GM23338 (cell line): ENCODE measurements at regions not wholly inside any gene's neighbourhood (a gene's known extent, or its start where the extent isn't known, plus 50 kb on each side); places are given as distances from the start of the nearest gene placed in this dataset.

Experiments
- ATAC-seq: fragments of 200-7000 bp; cut with Tn5 transposase; 3 replicates; pipeline ENCODE4 v1.9.1; 2020
- DNase-seq: peaks from one replicate; pipeline ENCODE4 v3.0.0-alpha.2; 2015; ENCODE audit warnings: low spot score
- H2AFZ ChIP-seq: fragments of 200-600 bp; sonication (generic); 2 replicates; pipeline ENCODE4 v1.8.0; 2016; ENCODE audit warnings: antibody characterized with exemption, mild to moderate bottlenecking, moderate library complexity
- H3F3A ChIP-seq: fragments of 200-600 bp; sonication (generic); replicated peaks from 2 replicates; pipeline ENCODE4 v1.8.0; 2017; ENCODE audit warnings: antibody characterized with exemption, mixed run types, low read depth
- H3K27ac ChIP-seq: fragments of 200-600 bp; sonication (generic); 2 replicates; pipeline ENCODE4 v1.6.1; 2016; ENCODE audit warnings: low read depth
- H3K27me3 ChIP-seq: fragments of 200-600 bp; sonication (generic); 2 replicates; pipeline ENCODE4 v1.8.0; 2016; ENCODE audit warnings: mild to moderate bottlenecking, mixed run types, moderate library complexity; ENCODE audit not compliant: insufficient read depth
- H3K36me3 ChIP-seq: fragments of 200-600 bp; sonication (generic); 2 replicates; pipeline ENCODE4 v1.8.0; 2016; ENCODE audit warnings: mild to moderate bottlenecking; ENCODE audit not compliant: insufficient read depth
- H3K4me1 ChIP-seq: fragments of 200-600 bp; sonication (generic); 2 replicates; pipeline ENCODE4 v1.8.0; 2016; ENCODE audit warnings: mild to moderate bottlenecking, moderate library complexity; ENCODE audit not compliant: insufficient read depth
- H3K4me2 ChIP-seq: fragments of 200-600 bp; sonication (generic); 2 replicates; pipeline ENCODE4 v1.7.1; 2017; ENCODE audit warnings: mixed run types
- H3K4me3 ChIP-seq: fragments of 200-600 bp; sonication (generic); 2 replicates; pipeline ENCODE4 v1.6.1; 2016; ENCODE audit warnings: mixed run types
- H3K79me2 ChIP-seq: fragments of 200-600 bp; sonication (generic); replicated peaks from 2 replicates; pipeline ENCODE4 v1.8.0; 2017; ENCODE audit warnings: mild to moderate bottlenecking; ENCODE audit not compliant: insufficient read depth
- H3K9me2 ChIP-seq: fragments of 200-600 bp; sonication (generic); 2 replicates; pipeline ENCODE4 v1.8.0; 2017; ENCODE audit not compliant: insufficient read depth
- H4K20me1 ChIP-seq: fragments of 200-600 bp; sonication (generic); replicated peaks from 2 replicates; pipeline ENCODE4 v1.8.0; 2017; ENCODE audit warnings: mild to moderate bottlenecking; ENCODE audit not compliant: insufficient read depth
- H3K27ac Mint-ChIP-seq: 2 replicates; pipeline ENCODE4 v1.8.0; 2020; ENCODE audit warnings: inconsistent platforms, mild to moderate bottlenecking, moderate library complexity, mixed read lengths
- H3K27me3 Mint-ChIP-seq: 3 replicates; pipeline ENCODE4 v1.8.0; 2022; ENCODE audit warnings: low read depth, mild to moderate bottlenecking, moderate library complexity, mixed read lengths, inconsistent platforms; ENCODE audit not compliant: insufficient read depth, poor library complexity
- H3K36me3 Mint-ChIP-seq: 3 replicates; pipeline ENCODE4 v1.8.0; 2021; ENCODE audit warnings: low read depth, mild to moderate bottlenecking, inconsistent platforms, moderate library complexity, mixed read lengths
- H3K4me1 Mint-ChIP-seq: 3 replicates; pipeline ENCODE4 v1.8.0; 2020; ENCODE audit warnings: mild to moderate bottlenecking, inconsistent platforms, mixed read lengths
- H3K4me3 Mint-ChIP-seq: 3 replicates; pipeline ENCODE4 v1.8.0; 2021; ENCODE audit warnings: moderate library complexity, mild to moderate bottlenecking, inconsistent platforms, mixed read lengths
- H3K9me3 Mint-ChIP-seq: 3 replicates; pipeline ENCODE4 v1.8.0; 2020; ENCODE audit warnings: moderate library complexity, mild to moderate bottlenecking, inconsistent platforms, mixed read lengths
- CREB1 ChIP-seq: fragments of 250-450 bp; sonication (Bioruptor Pico); IDR thresholded peaks from 2 replicates; pipeline ENCODE4 v1.5.0; 2020; ENCODE audit warnings: low read depth, mild to moderate bottlenecking, moderate library complexity
- ETS1 ChIP-seq: IDR thresholded peaks from 2 replicates; pipeline ENCODE4 v1.6.1; 2016; ENCODE audit warnings: antibody characterized with exemption
- EZH2 ChIP-seq: fragments of 200-600 bp; sonication (generic); IDR thresholded peaks from one replicate; pipeline ENCODE4 v1.8.0; 2017; ENCODE audit warnings: antibody characterized with exemption, mild to moderate bottlenecking, low read depth; ENCODE audit not compliant: unreplicated experiment
- JUNB ChIP-seq: IDR thresholded peaks from one replicate; pipeline ENCODE4 v1.6.1; 2016; ENCODE audit warnings: antibody characterized with exemption; ENCODE audit not compliant: unreplicated experiment
- NANOG ChIP-seq: IDR thresholded peaks from 2 replicates; pipeline ENCODE4 v1.6.1; 2016; ENCODE audit warnings: antibody characterized with exemption, borderline replicate concordance
- POLR2AphosphoS5 ChIP-seq: IDR thresholded peaks from 2 replicates; pipeline ENCODE4 v1.6.1; 2016; ENCODE audit warnings: antibody characterized with exemption, low read depth
- REST ChIP-seq: IDR thresholded peaks from one replicate; pipeline ENCODE4 v1.6.1; 2018; ENCODE audit warnings: antibody characterized with exemption; ENCODE audit not compliant: unreplicated experiment
- STAT1 ChIP-seq: IDR thresholded peaks from one replicate; pipeline ENCODE4 v1.6.1; 2016; ENCODE audit warnings: antibody characterized with exemption; ENCODE audit not compliant: unreplicated experiment
- ZNF114 ChIP-seq: fragments of 250-450 bp; sonication (Bioruptor Pico); IDR thresholded peaks from 2 replicates; pipeline ENCODE4 v1.5.0; 2020; ENCODE audit warnings: mild to moderate bottlenecking, moderate library complexity
- ZNF331 ChIP-seq: fragments of 250-450 bp; sonication (Bioruptor Pico); IDR thresholded peaks from 2 replicates; pipeline ENCODE4 v1.5.0; 2020; ENCODE audit warnings: low read depth, mild to moderate bottlenecking, moderate library complexity
- ZNF462 ChIP-seq: fragments of 250-450 bp; sonication (Bioruptor Pico); IDR thresholded peaks from 2 replicates; pipeline ENCODE4 v1.5.0; 2020; ENCODE audit warnings: mild to moderate bottlenecking, moderate library complexity

- H3F3A ChIP-seq: no peaks in the 10 kb centered on the region
- Mint-ChIP-seq H3K27me3 (peaks cover 6% of the 10 kb centered on the region), H3K4me1 (peaks cover 15% of the 10 kb centered on the region), H3K9me3 (peaks cover 6% of the 10 kb centered on the region), H3K27ac (no peak overlapping the region), H3K4me3 (no peak overlapping the region), H3K36me3 (no peaks in the 10 kb centered on the region)
- no peak overlapping the region for H3K27ac ChIP-seq
- no peaks in the 10 kb centered on the region for H3K27me3 ChIP-seq
- ATAC-seq: no peak
- H3K36me3 ChIP-seq: no peaks in the 10 kb centered on the region
- H4K20me1 ChIP-seq: no peaks in the 10 kb centered on the region
- TF ChIP-seq ZNF462 (no peak), CREB1 (CRISPR knock-in tag) (no peak), POLR2AphosphoS5 (no peak), NANOG (no peak), EZH2 (no peak), ZNF114 (CRISPR knock-in tag) (no peak), ETS1 (no peak), ZNF331 (CRISPR knock-in tag) (no peak), REST (no peak), JUNB (no peak), STAT1 (no peak)
- H3K4me3 ChIP-seq: no peak overlapping the region
- peaks cover 6% of the 10 kb centered on the region; the same call in 1 of the 2 replicates for H3K4me1 ChIP-seq
- H3K9me2 ChIP-seq: 0 out of 2 replicates have a peak, but pooled peaks cover 4% of the 10 kb centered on the region
- no peak for DNase-seq
- no peak overlapping the region for H3K4me2 ChIP-seq
- no peak overlapping the region for H2AFZ ChIP-seq
- H3K79me2 ChIP-seq: no peaks in the 10 kb centered on the region
Observed at GRCh38 chr4:3701736-3702560, 64.2 kb upstream of the ADRA2C start.
